ENCODE measurements at regions not wholly inside any gene's neighbourhood (a gene's known extent, or its start where the extent isn't known, plus 50 kb on each side); places are given as distances from the start of the nearest gene placed in this dataset.

DNA sequence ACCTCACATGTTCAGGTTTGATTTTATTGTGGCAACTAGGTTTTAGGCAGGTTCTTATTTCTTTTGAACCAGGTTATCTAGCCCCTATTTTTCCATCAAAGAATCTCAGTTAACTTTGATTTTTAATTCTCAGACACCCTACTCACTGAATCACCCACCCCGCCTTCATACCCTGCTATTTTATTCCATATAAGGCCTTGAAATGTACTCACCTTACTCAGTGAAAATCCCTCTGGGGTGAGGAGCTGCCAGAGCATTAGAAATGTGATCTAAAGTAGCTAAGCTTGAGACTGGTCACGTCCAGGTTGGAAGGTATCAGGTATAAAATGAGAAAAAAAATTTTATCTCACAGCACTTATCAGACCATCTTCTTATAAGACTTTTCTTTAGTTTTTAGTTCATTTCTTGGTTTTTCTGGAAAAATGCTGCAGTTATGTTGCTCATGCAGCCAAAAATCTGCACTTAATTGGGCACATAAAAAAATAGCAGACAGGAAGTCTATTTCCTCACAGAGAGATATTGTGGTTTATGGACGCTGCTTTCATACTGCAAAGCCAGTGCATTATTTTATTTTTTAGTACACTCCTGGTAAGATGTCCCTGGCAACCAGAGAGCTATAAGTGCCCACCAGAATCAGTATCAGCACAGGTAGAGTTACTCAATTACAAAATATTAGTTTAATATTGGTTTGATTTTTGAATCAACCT lies 101.5 kb upstream of the CCDC91 start:
- TF ChIP-seq, protein P1, sequence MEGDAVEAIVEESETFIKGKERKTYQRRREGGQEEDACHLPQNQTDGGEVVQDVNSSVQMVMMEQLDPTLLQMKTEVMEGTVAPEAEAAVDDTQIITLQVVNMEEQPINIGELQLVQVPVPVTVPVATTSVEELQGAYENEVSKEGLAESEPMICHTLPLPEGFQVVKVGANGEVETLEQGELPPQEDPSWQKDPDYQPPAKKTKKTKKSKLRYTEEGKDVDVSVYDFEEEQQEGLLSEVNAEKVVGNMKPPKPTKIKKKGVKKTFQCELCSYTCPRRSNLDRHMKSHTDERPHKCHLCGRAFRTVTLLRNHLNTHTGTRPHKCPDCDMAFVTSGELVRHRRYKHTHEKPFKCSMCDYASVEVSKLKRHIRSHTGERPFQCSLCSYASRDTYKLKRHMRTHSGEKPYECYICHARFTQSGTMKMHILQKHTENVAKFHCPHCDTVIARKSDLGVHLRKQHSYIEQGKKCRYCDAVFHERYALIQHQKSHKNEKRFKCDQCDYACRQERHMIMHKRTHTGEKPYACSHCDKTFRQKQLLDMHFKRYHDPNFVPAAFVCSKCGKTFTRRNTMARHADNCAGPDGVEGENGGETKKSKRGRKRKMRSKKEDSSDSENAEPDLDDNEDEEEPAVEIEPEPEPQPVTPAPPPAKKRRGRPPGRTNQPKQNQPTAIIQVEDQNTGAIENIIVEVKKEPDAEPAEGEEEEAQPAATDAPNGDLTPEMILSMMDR (IDR thresholded peaks at IDR 0.05; ENCODE audit: low read depth, low read length, missing input control): no peak
- no peak for TF ChIP-seq TAF1 (conservative IDR thresholded peaks at IDR 0.05)

All from liver (tissue), 3 donors.